Urinary bladder (tissue), 3 donors: ENCODE measurements at regions not wholly inside any gene's neighbourhood (a gene's known extent, or its start where the extent isn't known, plus 50 kb on each side); places are given as distances from the start of the nearest gene placed in this dataset.
"Not testable (repeated sequence)": the region's sequence is repeated elsewhere in the genome, so short reads cannot be mapped to it uniquely, and the experiment has no call there.

ENCODE experiments used
- DNase-seq: peaks from one replicate; pipeline ENCODE4 v3.0.0-alpha.2; 2015; ENCODE audit errors: extremely low spot score
- H3K27ac ChIP-seq: one replicate; pipeline ENCODE4 v1.5.1; 2013; ENCODE audit warnings: low read depth, mild to moderate bottlenecking, moderate library complexity
- H3K36me3 ChIP-seq: one replicate; pipeline ENCODE4 v1.6.1; 2013; ENCODE audit warnings: mild to moderate bottlenecking, moderate library complexity; ENCODE audit not compliant: insufficient read depth
- H3K4me1 ChIP-seq: one replicate; pipeline ENCODE4 v1.6.1; 2013; ENCODE audit warnings: mild to moderate bottlenecking, moderate library complexity; ENCODE audit not compliant: insufficient read depth
- H3K4me3 ChIP-seq: one replicate; pipeline ENCODE4 v1.5.1; 2013; ENCODE audit warnings: low read depth, low read length
- WGBS: extraction: QIAGEN DNeasy Blood & Tissue Kit; methylation state at CpG from one replicate; pipeline ENCODE4 v1.1.7; 2013; 5-methylcytosine and 5-hydroxymethylcytosine counted together
- donor health status: healthy with polysubstance abuse.
- donor health status: healthy.

DNA sequence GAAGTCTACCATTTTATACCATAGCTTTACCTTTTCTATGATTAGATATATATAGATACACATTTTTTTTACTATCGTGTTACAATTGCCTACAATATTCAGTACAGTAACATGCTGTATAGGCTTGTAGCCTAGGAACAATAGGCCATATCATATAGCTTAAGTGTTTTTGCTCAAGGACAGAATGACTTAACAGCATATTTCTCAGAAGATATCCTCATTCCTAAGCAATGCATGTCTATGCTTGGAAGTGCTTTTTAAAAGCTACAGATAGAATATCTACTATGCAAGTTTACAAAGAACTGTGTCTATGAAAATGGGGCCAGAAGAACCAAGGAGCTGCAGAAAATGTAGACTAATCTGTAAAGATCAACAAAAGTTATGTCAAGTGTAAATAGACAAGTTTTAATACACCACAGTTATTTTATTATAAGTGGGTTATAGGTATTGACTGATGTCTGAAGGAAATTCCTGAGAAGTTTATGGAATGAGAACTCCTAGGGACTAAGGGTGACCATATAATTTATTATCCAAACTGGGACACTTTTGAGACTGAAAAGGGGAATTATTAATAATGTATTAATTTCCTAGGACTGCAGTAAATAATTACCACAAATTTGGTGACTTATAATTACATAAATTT, 138.7 kb upstream of the TGFBR2 start:
- 84% methylated on average over 1 of the region's 1 CpG for WGBS
- no peak for DNase-seq
- H3K36me3 ChIP-seq: no peaks in the 10 kb centered on the region
- H3K4me1 ChIP-seq: no peaks in the 10 kb centered on the region
- H3K4me3 ChIP-seq: no peak overlapping the region
- no peak overlapping the region for H3K27ac ChIP-seq

- Histone ChIP-seq H3K36me3 (no peaks in the 10 kb centered on the region), H3K27ac (no peak overlapping the region), H3K4me3 (no peak overlapping the region), H3K4me1 (no peaks in the 10 kb centered on the region)
- DNase-seq: no peak
Observed at GRCh38 chr3:30469133-30469532, 137.3 kb upstream of the TGFBR2 start.

- Histone ChIP-seq H3K36me3 (no peaks in the 10 kb centered on the region), H3K4me3 (no peak overlapping the region), H3K27ac (no peak overlapping the region), H3K4me1 (no peaks in the 10 kb centered on the region)
- no peak for DNase-seq
- 88% methylated on average over 2 of the region's 2 CpGs for WGBS
Observed at GRCh38 chr3:30470496-30470895, 135.9 kb upstream of the TGFBR2 start.

DNA sequence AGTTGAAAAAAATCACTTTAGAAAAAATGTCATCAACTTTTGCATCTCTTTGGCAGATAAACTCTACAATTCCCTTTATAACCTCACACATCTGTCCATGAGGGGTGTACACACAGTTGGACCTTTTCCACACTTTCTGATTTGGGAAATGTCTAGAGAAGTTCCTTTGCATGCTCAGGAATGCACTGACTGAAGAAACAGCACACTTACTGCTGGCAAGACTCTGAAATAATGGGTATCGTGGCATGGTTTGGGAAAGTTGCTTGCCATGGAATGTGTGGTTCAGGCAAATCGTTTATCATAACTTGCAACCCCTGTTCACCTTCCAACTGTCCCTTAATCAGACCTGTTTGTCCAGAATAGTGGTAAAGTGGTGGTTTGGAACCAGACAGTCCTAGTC, 135.3 kb upstream of the TGFBR2 start:
- no peak overlapping the region for H3K27ac ChIP-seq
- no peaks in the 10 kb centered on the region for H3K36me3 ChIP-seq
- 57% methylated on average over 2 of the region's 2 CpGs for whole genome bisulfite sequencing
- H3K4me3 ChIP-seq: no peak overlapping the region
- DNase-seq: no peak
- H3K4me1 ChIP-seq: no peaks in the 10 kb centered on the region

GRCh38 chr3:30471796-30472489, 134.5 kb upstream of the TGFBR2 start:
- H3K36me3 ChIP-seq: no peaks in the 10 kb centered on the region
- H3K27ac ChIP-seq: no peak overlapping the region
- DNase-seq: no peak
- H3K4me3 ChIP-seq: no peak overlapping the region
- no peaks in the 10 kb centered on the region for H3K4me1 ChIP-seq

- no peak overlapping the region for H3K4me3 ChIP-seq
- DNase-seq: no peak
- H3K27ac ChIP-seq: no peak overlapping the region
- H3K36me3 ChIP-seq: no peaks in the 10 kb centered on the region
- 83% methylated on average over 3 of the region's 3 CpGs for WGBS
- no peaks in the 10 kb centered on the region for H3K4me1 ChIP-seq
Observed at GRCh38 chr3:30473374-30474051, 132.9 kb upstream of the TGFBR2 start.

- no peak for DNase-seq
- WGBS: 85% methylated on average over 1 of the region's 1 CpG
- Histone ChIP-seq H3K4me3 (no peak overlapping the region), H3K27ac (no peak overlapping the region), H3K36me3 (no peaks in the 10 kb centered on the region), H3K4me1 (no peaks in the 10 kb centered on the region)
Observed at GRCh38 chr3:30474371-30474770, 132.0 kb upstream of the TGFBR2 start.

DNA sequence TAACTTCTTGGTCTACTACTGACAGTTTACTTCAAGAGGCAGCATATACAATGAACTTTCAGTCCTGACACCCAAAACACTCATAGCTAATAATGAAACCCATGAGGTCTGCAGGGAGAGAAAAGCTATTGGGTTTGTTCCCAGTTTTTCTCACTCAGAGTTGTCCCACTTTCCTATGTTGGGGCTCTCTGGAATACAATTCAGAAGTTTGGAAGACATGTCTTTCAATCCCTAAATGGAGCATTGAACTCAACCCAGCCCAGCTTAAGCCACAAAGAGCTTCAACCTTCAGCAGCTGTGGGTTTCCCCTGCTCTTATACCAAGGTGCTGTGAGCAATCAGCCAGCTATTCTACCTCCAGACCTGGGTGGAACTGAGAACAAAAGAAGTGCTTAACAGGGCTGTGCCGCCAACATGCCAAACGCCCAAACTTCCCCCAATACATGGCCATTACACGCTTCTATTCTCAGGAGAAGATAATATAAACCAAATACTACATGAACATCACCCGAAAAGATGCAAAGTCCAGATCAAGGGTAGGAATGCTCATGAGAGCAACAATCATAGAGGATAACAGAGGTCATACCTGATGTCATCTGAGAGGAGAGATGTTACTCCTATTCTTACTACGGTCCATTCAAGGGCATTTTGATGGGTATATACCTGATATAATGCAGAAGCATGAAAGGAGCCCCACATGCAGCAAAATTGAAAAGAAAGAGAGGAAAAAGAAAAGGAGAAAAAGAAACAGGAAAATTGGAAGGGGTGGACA, 131.2 kb upstream of the TGFBR2 start:
- Histone ChIP-seq H3K27ac (no peak overlapping the region), H3K4me3 (no peak overlapping the region), H3K36me3 (no peaks in the 10 kb centered on the region), H3K4me1 (no peaks in the 10 kb centered on the region)
- DNase-seq: no peak
- 98% methylated on average over 5 of the region's 5 CpGs for WGBS

- over 99% methylated on average over 2 of the region's 2 CpGs for WGBS
- Histone ChIP-seq H3K4me1 (no peaks in the 10 kb centered on the region), H3K4me3 (no peak overlapping the region), H3K36me3 (no peaks in the 10 kb centered on the region), H3K27ac (no peak overlapping the region)
- no peak for DNase-seq
Observed at GRCh38 chr3:30475809-30476178, 130.6 kb upstream of the TGFBR2 start.

GRCh38 chr3:30476368-30477084, 129.9 kb upstream of the TGFBR2 start:
- Histone ChIP-seq H3K4me1 (no peaks in the 10 kb centered on the region), H3K36me3 (no peaks in the 10 kb centered on the region), H3K4me3 (no peak overlapping the region), H3K27ac (no peak overlapping the region)
- WGBS: 77% methylated on average over 3 of the region's 3 CpGs
- DNase-seq: no peak

GRCh38 chr3:30477149-30477921, 129.1 kb upstream of the TGFBR2 start:
- Histone ChIP-seq H3K27ac (no peak overlapping the region), H3K36me3 (no peaks in the 10 kb centered on the region), H3K4me1 (no peaks in the 10 kb centered on the region), H3K4me3 (no peak overlapping the region)
- DNase-seq: no peak
- WGBS: 71% methylated on average over 5 of the region's 5 CpGs

DNA sequence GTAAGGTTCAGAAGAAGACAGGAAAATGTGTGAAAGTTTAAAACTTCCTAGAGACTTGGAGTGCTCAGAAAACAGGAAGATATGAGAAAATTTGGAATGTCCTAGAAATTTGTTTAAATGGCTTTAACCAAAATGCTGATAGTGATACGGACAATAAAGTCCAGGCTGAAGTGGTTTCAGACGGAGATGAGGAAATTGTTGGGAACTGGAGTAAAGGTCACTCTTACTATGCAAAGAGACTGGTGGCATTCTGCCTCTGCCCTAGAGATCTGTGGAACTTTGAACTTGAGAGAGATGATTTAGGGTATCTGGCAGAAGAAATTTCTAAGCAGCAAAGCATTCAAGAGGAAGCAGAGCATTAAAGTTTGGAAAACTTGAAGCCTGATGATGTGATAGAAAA, 126.7 kb upstream of the TGFBR2 start:
- not testable (repeated sequence) for H3K4me3 ChIP-seq, H3K36me3 ChIP-seq, H3K27ac ChIP-seq, H3K4me1 ChIP-seq, DNase-seq
- WGBS: 61% methylated on average over 2 of the region's 2 CpGs

DNA sequence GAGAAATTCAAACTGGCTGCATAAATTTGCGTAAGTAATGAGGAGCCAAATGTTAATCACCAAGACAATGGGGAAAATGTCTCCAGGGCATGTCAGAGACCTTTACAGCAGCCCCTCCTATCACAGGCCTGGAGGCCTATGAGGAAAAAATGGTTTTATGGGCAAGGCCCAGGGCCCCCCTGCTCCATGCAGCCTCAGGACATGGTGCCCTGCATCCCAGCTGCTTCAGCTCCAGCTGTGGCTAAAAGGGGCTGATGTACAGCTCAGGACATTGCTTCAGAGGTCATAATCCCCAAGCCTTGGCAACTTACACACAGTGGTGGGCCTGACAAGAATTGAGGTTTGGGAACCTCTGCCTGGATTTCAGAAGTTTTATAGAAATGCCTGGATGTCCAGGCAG, 126.2 kb upstream of the TGFBR2 start:
- DNase-seq, H3K27ac ChIP-seq, H3K4me1 ChIP-seq, H3K4me3 ChIP-seq, H3K36me3 ChIP-seq: not testable (repeated sequence)
- 94% methylated on average over 1 of the region's 1 CpG for WGBS
